ENCODE measurements at regions not wholly inside any gene's neighbourhood (a gene's known extent, or its start where the extent isn't known, plus 50 kb on each side); places are given as distances from the start of the nearest gene placed in this dataset.
"Not testable (repeated sequence)": the region's sequence is repeated elsewhere in the genome, so short reads cannot be mapped to it uniquely, and the experiment has no call there.

- no peak for DNase-seq
Measured at GRCh38 chr4:1558205-1558604, 125.9 kb downstream of the FAM53A start.

- DNase-seq: no peak
Measured at GRCh38 chr4:1557221-1557597, 126.9 kb downstream of the FAM53A start.

- no peak for DNase-seq
Measured at GRCh38 chr4:1556541-1557220, 127.4 kb downstream of the FAM53A start.

GRCh38 chr4:1554876-1555265 is 129.2 kb downstream of the FAM53A start:
- no peak for DNase-seq

- no peak for DNase-seq
Measured at GRCh38 chr4:1554246-1554875, 129.8 kb downstream of the FAM53A start.

GRCh38 chr4:1553365-1553764 is 130.7 kb downstream of the FAM53A start:
- no peak for DNase-seq

- DNase-seq: no peak
Measured at GRCh38 chr4:1552451-1552850, 131.7 kb downstream of the FAM53A start.

GRCh38 chr4:1551211-1551610 is 132.9 kb downstream of the FAM53A start:
- DNase-seq: no peak

- no peak for DNase-seq
Measured at GRCh38 chr4:1550122-1551070, 133.7 kb downstream of the FAM53A start.

- DNase-seq: no peak
Measured at GRCh38 chr4:1549638-1550035, 134.5 kb downstream of the FAM53A start.

GRCh38 chr4:1548827-1549637 is 135.1 kb downstream of the FAM53A start:
- DNase-seq: peak; percentile 28

- no peak for DNase-seq
Measured at GRCh38 chr4:1547856-1548826, 136.0 kb downstream of the FAM53A start.

- DNase-seq: no peak
Measured at GRCh38 chr4:1547131-1547855, 136.8 kb downstream of the FAM53A start.

GRCh38 chr4:1544861-1545281 is 138.6 kb upstream of the NKX1-1 start:
- no peak for DNase-seq

- not testable (repeated sequence) for DNase-seq
Measured at GRCh38 chr4:1544435-1544834, 138.2 kb upstream of the NKX1-1 start.

GRCh38 chr4:1543976-1544375 is 137.7 kb upstream of the NKX1-1 start:
- no peak for DNase-seq

GRCh38 chr4:1543561-1543960 is 137.3 kb upstream of the NKX1-1 start:
- DNase-seq: no peak

- no peak for DNase-seq
Measured at GRCh38 chr4:1542516-1543320, 136.5 kb upstream of the NKX1-1 start.

GRCh38 chr4:1542226-1542490 is 135.9 kb upstream of the NKX1-1 start:
- no peak for DNase-seq

All from effector CD4-positive, alpha-beta T cell (primary cell).